ENCODE measurements at regions not wholly inside any gene's neighbourhood (a gene's known extent, or its start where the extent isn't known, plus 50 kb on each side); places are given as distances from the start of the nearest gene placed in this dataset.

DNA sequence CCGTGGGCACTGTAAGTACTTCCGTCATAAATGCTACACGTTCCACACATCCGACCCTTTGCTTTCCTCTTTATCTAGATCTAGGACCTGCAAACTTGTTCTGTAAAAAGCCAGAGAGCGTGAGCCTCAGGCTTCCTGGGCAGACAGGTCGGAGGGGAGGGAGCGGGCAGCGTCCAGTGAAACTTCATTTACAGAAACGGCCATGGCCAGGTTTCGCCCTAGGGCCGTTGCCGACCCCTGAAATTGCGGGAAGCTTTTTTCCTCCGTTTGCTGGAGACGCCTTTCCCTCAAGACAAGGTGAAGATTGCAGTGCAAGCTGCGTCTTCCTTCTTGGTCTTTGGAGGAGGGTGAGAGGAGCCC is 155.4 kb downstream of the DLL1 start:
- no peak overlapping the region for H3K14ac ChIP-seq (ENCODE audit: low read length)
- no peak overlapping the region for H3K4me3 ChIP-seq (ENCODE audit: low read depth, low read length)
- no CpG with 5 or more reads among the region's 16 CpGs for WGBS (ENCODE audit: extremely low coverage, insufficient coverage, insufficient read length)
- H3K4ac ChIP-seq (ENCODE audit: low read depth, low read length), result no peak overlapping the region
- H3K27ac ChIP-seq (ENCODE audit: low read depth, low read length), result no peak overlapping the region
- no peak overlapping the region for H4K12ac ChIP-seq (ENCODE audit: low read depth, low read length)
- no peak overlapping the region for H3K18ac ChIP-seq (ENCODE audit: low read length)
- H2BK5ac ChIP-seq (ENCODE audit: low read depth, low read length, poor library complexity), result no peak overlapping the region
- H3K79me1 ChIP-seq (ENCODE audit: low read length), result no peaks in the 10 kb centered on the region
- no peaks in the 10 kb centered on the region for H3K27me3 ChIP-seq (ENCODE audit: insufficient read depth, low read length)
- H3K4me1 ChIP-seq (ENCODE audit: control insufficient read depth in 1 of 2, insufficient read depth in 2 of 2, low read length in 2 of 2), result peaks cover 4 to 18% of the 10 kb centered on the region in 2 experiments
- no peaks in the 10 kb centered on the region for H3K79me2 ChIP-seq (ENCODE audit: control insufficient read depth, insufficient read depth, low read length, poor library complexity)
- H2AFZ ChIP-seq (ENCODE audit: insufficient read depth, low read length, poor library complexity), result no peak overlapping the region
- H4K8ac ChIP-seq (ENCODE audit: low read depth, low read length), result no peak overlapping the region
- no peak overlapping the region for H2BK120ac ChIP-seq (ENCODE audit: insufficient read depth, low read length, poor library complexity)
- peaks cover 34% of the 10 kb centered on the region for H3K9me3 ChIP-seq (ENCODE audit: insufficient read depth, low read depth, low read length)
- no peak overlapping the region for H4K91ac ChIP-seq (ENCODE audit: low read depth, low read length)
- H2AK5ac ChIP-seq (ENCODE audit: low read length), result no peak overlapping the region
- no peak overlapping the region for H3K9ac ChIP-seq (ENCODE audit: low read length)
- no peak overlapping the region for H3K4me2 ChIP-seq (ENCODE audit: low read length)
- DNase-seq, result no peak
- H3K36me3 ChIP-seq (ENCODE audit: control insufficient read depth in 1 of 2, insufficient read depth in 2 of 2, low read length in 2 of 2), result no peaks in the 10 kb centered on the region
- H2BK12ac ChIP-seq (ENCODE audit: low read length), result no peak overlapping the region
- no peak overlapping the region for H3K23ac ChIP-seq (ENCODE audit: low read length)

GRCh38 chr6:170134471-170135440 is 156.1 kb downstream of the DLL1 start:
- H2BK12ac ChIP-seq (ENCODE audit: low read length), result peak overlapping the region; percentile 34
- no peaks in the 10 kb centered on the region for H3K79me1 ChIP-seq (ENCODE audit: low read length)
- H3K27ac ChIP-seq (ENCODE audit: low read depth, low read length), result no peak overlapping the region
- H3K27me3 ChIP-seq (ENCODE audit: insufficient read depth, low read length), result no peaks in the 10 kb centered on the region
- H3K4me1 ChIP-seq (ENCODE audit: control insufficient read depth in 1 of 2, insufficient read depth in 2 of 2, low read length in 2 of 2), result peaks cover 4 to 18% of the 10 kb centered on the region in 2 experiments
- no peak overlapping the region for H2AFZ ChIP-seq (ENCODE audit: insufficient read depth, low read length, poor library complexity)
- no peak overlapping the region for H2AK5ac ChIP-seq (ENCODE audit: low read length)
- no peak overlapping the region for H3K14ac ChIP-seq (ENCODE audit: low read length)
- peaks cover 34% of the 10 kb centered on the region for H3K9me3 ChIP-seq (ENCODE audit: insufficient read depth, low read depth, low read length)
- H2BK5ac ChIP-seq (ENCODE audit: low read depth, low read length, poor library complexity), result no peak overlapping the region
- no peak overlapping the region for H3K23ac ChIP-seq (ENCODE audit: low read length)
- no peak overlapping the region for H3K4me2 ChIP-seq (ENCODE audit: low read length)
- no peak for DNase-seq
- WGBS (ENCODE audit: extremely low coverage, insufficient coverage, insufficient read length), result no CpG with 5 or more reads among the region's 31 CpGs
- H4K8ac ChIP-seq (ENCODE audit: low read depth, low read length), result no peak overlapping the region
- H3K79me2 ChIP-seq (ENCODE audit: control insufficient read depth, insufficient read depth, low read length, poor library complexity), result no peaks in the 10 kb centered on the region
- no peak overlapping the region for H4K12ac ChIP-seq (ENCODE audit: low read depth, low read length)
- H3K36me3 ChIP-seq (ENCODE audit: control insufficient read depth in 1 of 2, insufficient read depth in 2 of 2, low read length in 2 of 2), result no peaks in the 10 kb centered on the region
- no peak overlapping the region for H4K91ac ChIP-seq (ENCODE audit: low read depth, low read length)
- no peak overlapping the region for H3K9ac ChIP-seq (ENCODE audit: low read length)
- no peak overlapping the region for H3K4me3 ChIP-seq (ENCODE audit: low read depth, low read length)
- H3K4ac ChIP-seq (ENCODE audit: low read depth, low read length), result no peak overlapping the region
- no peak overlapping the region for H2BK120ac ChIP-seq (ENCODE audit: insufficient read depth, low read length, poor library complexity)
- H3K18ac ChIP-seq (ENCODE audit: low read length), result no peak overlapping the region

- H4K91ac ChIP-seq (ENCODE audit: low read depth, low read length), result no peak overlapping the region
- no peaks in the 10 kb centered on the region for H3K79me2 ChIP-seq (ENCODE audit: control insufficient read depth, insufficient read depth, low read length, poor library complexity)
- DNase-seq, result peak; percentile 87 to 88
- no peaks in the 10 kb centered on the region for H3K36me3 ChIP-seq (ENCODE audit: control insufficient read depth in 1 of 2, insufficient read depth in 2 of 2, low read length in 2 of 2)
- H3K27ac ChIP-seq (ENCODE audit: low read depth, low read length), result no peak overlapping the region
- H2AFZ ChIP-seq (ENCODE audit: insufficient read depth, low read length, poor library complexity), result no peak overlapping the region
- H3K79me1 ChIP-seq (ENCODE audit: low read length), result no peaks in the 10 kb centered on the region
- peaks cover 4 to 18% of the 10 kb centered on the region in 2 experiments for H3K4me1 ChIP-seq (ENCODE audit: control insufficient read depth in 1 of 2, insufficient read depth in 2 of 2, low read length in 2 of 2)
- H2BK120ac ChIP-seq (ENCODE audit: insufficient read depth, low read length, poor library complexity), result no peak overlapping the region
- no peak overlapping the region for H3K4me3 ChIP-seq (ENCODE audit: low read depth, low read length)
- no CpG with 5 or more reads among the region's 17 CpGs for WGBS (ENCODE audit: extremely low coverage, insufficient coverage, insufficient read length)
- no peak overlapping the region for H3K9ac ChIP-seq (ENCODE audit: low read length)
- no peak overlapping the region for H4K8ac ChIP-seq (ENCODE audit: low read depth, low read length)
- H3K23ac ChIP-seq (ENCODE audit: low read length), result no peak overlapping the region
- H3K9me3 ChIP-seq (ENCODE audit: insufficient read depth, low read depth, low read length), result peaks cover 29% of the 10 kb centered on the region
- no peak overlapping the region for H3K14ac ChIP-seq (ENCODE audit: low read length)
- no peak overlapping the region for H2BK12ac ChIP-seq (ENCODE audit: low read length)
- no peak overlapping the region for H2BK5ac ChIP-seq (ENCODE audit: low read depth, low read length, poor library complexity)
- no peak overlapping the region for H4K12ac ChIP-seq (ENCODE audit: low read depth, low read length)
- H3K4ac ChIP-seq (ENCODE audit: low read depth, low read length), result no peak overlapping the region
- H3K27me3 ChIP-seq (ENCODE audit: insufficient read depth, low read length), result no peaks in the 10 kb centered on the region
- no peak overlapping the region for H3K18ac ChIP-seq (ENCODE audit: low read length)
- H2AK5ac ChIP-seq (ENCODE audit: low read length), result no peak overlapping the region
- no peak overlapping the region for H3K4me2 ChIP-seq (ENCODE audit: low read length)
Observed at GRCh38 chr6:170134031-170134470, 156.8 kb downstream of the DLL1 start.

DNA sequence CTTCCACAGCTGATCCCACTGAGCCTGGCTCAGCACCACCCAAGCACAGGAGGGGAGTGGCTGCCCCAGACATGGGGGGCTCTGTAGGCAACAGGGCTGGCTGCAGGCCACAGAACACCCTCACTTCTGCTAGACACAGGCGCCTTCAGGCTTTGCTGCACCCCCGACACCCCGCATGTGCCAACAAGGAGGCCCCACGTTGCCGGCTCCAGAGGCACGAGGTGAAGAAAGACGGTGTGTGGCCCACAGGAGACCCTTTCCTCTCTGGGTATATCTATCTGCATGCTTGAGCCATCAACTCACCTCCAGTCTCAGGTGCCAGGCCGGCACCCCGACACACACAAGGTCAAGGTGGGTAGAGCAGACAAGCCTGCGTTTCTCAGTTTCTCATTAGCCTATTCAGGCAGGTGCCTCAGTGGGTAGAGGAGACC is 158.3 kb downstream of the DLL1 start:
- H3K23ac ChIP-seq (ENCODE audit: low read length), result no peak overlapping the region
- no peak overlapping the region for H2BK12ac ChIP-seq (ENCODE audit: low read length)
- no peak overlapping the region for H3K18ac ChIP-seq (ENCODE audit: low read length)
- H3K79me1 ChIP-seq (ENCODE audit: low read length), result no peaks in the 10 kb centered on the region
- no peak for DNase-seq
- no peak overlapping the region for H3K4me2 ChIP-seq (ENCODE audit: low read length)
- no peak overlapping the region for H4K8ac ChIP-seq (ENCODE audit: low read depth, low read length)
- no peaks in the 10 kb centered on the region for H3K79me2 ChIP-seq (ENCODE audit: control insufficient read depth, insufficient read depth, low read length, poor library complexity)
- no peak overlapping the region for H2AFZ ChIP-seq (ENCODE audit: insufficient read depth, low read length, poor library complexity)
- peaks cover 4 to 18% of the 10 kb centered on the region in 2 experiments for H3K4me1 ChIP-seq (ENCODE audit: control insufficient read depth in 1 of 2, insufficient read depth in 2 of 2, low read length in 2 of 2)
- no peak overlapping the region for H4K12ac ChIP-seq (ENCODE audit: low read depth, low read length)
- H3K27ac ChIP-seq (ENCODE audit: low read depth, low read length), result no peak overlapping the region
- H3K9ac ChIP-seq (ENCODE audit: low read length), result no peak overlapping the region
- H4K91ac ChIP-seq (ENCODE audit: low read depth, low read length), result no peak overlapping the region
- H2BK5ac ChIP-seq (ENCODE audit: low read depth, low read length, poor library complexity), result no peak overlapping the region
- H3K27me3 ChIP-seq (ENCODE audit: insufficient read depth, low read length), result no peaks in the 10 kb centered on the region
- no peak overlapping the region for H3K14ac ChIP-seq (ENCODE audit: low read length)
- H3K4ac ChIP-seq (ENCODE audit: low read depth, low read length), result no peak overlapping the region
- no peak overlapping the region for H2BK120ac ChIP-seq (ENCODE audit: insufficient read depth, low read length, poor library complexity)
- no peak overlapping the region for H2AK5ac ChIP-seq (ENCODE audit: low read length)
- H3K9me3 ChIP-seq (ENCODE audit: insufficient read depth, low read depth, low read length), result peaks cover 19% of the 10 kb centered on the region
- no CpG with 5 or more reads among the region's 10 CpGs for WGBS (ENCODE audit: extremely low coverage, insufficient coverage, insufficient read length)
- H3K36me3 ChIP-seq (ENCODE audit: control insufficient read depth in 1 of 2, insufficient read depth in 2 of 2, low read length in 2 of 2), result no peaks in the 10 kb centered on the region
- H3K4me3 ChIP-seq (ENCODE audit: low read depth, low read length), result no peak overlapping the region

Measured in trophoblast cell (in vitro differentiated cells and primary cell).